Neural progenitor cell (in vitro differentiated cells): ENCODE measurements at regions not wholly inside any gene's neighbourhood (a gene's known extent, or its start where the extent isn't known, plus 50 kb on each side); places are given as distances from the start of the nearest gene placed in this dataset.

Experiments used
- DNase-seq: peaks from one replicate; pipeline ENCODE4 v3.0.0-alpha.2; 2016; ENCODE audit warnings: low spot score
- H2AFZ ChIP-seq: fragments of 200-600 bp; sonication (generic); replicated peaks from 2 replicates; pipeline ENCODE4 v1.6.1; 2016; ENCODE audit warnings: antibody characterized with exemption
- H3F3A ChIP-seq: fragments of 200-600 bp; sonication (generic); 2 replicates; pipeline ENCODE4 v1.6.1; 2016; ENCODE audit warnings: antibody characterized with exemption, low read depth
- H3K27ac ChIP-seq: fragments of 200-600 bp; sonication (generic); 2 replicates; pipeline ENCODE4 v1.5.1; 2016; ENCODE audit warnings: mild to moderate bottlenecking
- H3K27me3 ChIP-seq: fragments of 200-600 bp; sonication (generic); 2 replicates; pipeline ENCODE4 v1.6.1; 2016; ENCODE audit warnings: mild to moderate bottlenecking, moderate library complexity
- H3K36me3 ChIP-seq: fragments of 200-600 bp; sonication (generic); 2 replicates; pipeline ENCODE4 v1.5.1; 2016
- H3K4me1 ChIP-seq: fragments of 200-600 bp; sonication (generic); 2 replicates; pipeline ENCODE4 v1.6.1; 2016; ENCODE audit warnings: mixed run types
- H3K4me2 ChIP-seq: fragments of 200-600 bp; sonication (generic); 2 replicates; pipeline ENCODE4 v1.6.1; 2016
- H3K4me3 ChIP-seq: fragments of 200-600 bp; sonication (generic); 2 replicates; pipeline ENCODE4 v1.5.1; 2016
- H3K79me2 ChIP-seq: fragments of 200-600 bp; sonication (generic); 2 replicates; pipeline ENCODE4 v1.6.1; 2016; ENCODE audit warnings: low read depth
- H3K9ac ChIP-seq: fragments of 200-600 bp; sonication (generic); 2 replicates; pipeline ENCODE4 v1.6.1; 2016
- H3K9me3 ChIP-seq: fragments of 200-600 bp; sonication (generic); 2 replicates; pipeline ENCODE4 v1.5.1; 2016; ENCODE audit warnings: low read depth
- H4K20me1 ChIP-seq: fragments of 200-600 bp; sonication (generic); 2 replicates; pipeline ENCODE4 v1.6.1; 2016; ENCODE audit warnings: low read depth
- H3K27ac Mint-ChIP-seq: 3 replicates; pipeline ENCODE4 v1.8.0; 2021; ENCODE audit warnings: mixed read lengths
- H3K27me3 Mint-ChIP-seq: 2 replicates; pipeline ENCODE4 v1.8.0; 2022; ENCODE audit warnings: low read depth, mild to moderate bottlenecking, inconsistent platforms, moderate library complexity, mixed read lengths; ENCODE audit not compliant: insufficient read depth
- H3K36me3 Mint-ChIP-seq: 3 replicates; pipeline ENCODE4 v1.8.0; 2021; ENCODE audit warnings: mixed read lengths
- H3K4me1 Mint-ChIP-seq: 3 replicates; pipeline ENCODE4 v1.8.0; 2021; ENCODE audit warnings: mixed read lengths
- H3K4me3 Mint-ChIP-seq: 3 replicates; pipeline ENCODE4 v1.8.0; 2021; ENCODE audit warnings: mild to moderate bottlenecking, moderate library complexity, mixed read lengths
- H3K9me3 Mint-ChIP-seq: 3 replicates; pipeline ENCODE4 v1.8.0; 2020; ENCODE audit warnings: mixed read lengths
- EZH2 ChIP-seq: fragments of 200-600 bp; sonication (generic); IDR thresholded peaks from 2 replicates; pipeline ENCODE4 v1.6.1; 2017; ENCODE audit warnings: antibody characterized with exemption, mild to moderate bottlenecking, moderate library complexity
- EZH2phosphoT487 ChIP-seq: fragments of 200-600 bp; sonication (generic); IDR thresholded peaks from 2 replicates; pipeline ENCODE4 v1.6.1; 2017; ENCODE audit warnings: antibody characterized with exemption
- TF ChIP-seq, protein P1 (sequence below): fragments of 200-600 bp; sonication (generic); IDR thresholded peaks from 2 replicates; pipeline ENCODE4 v1.5.1; 2017; ENCODE audit warnings: antibody characterized with exemption, mild to moderate bottlenecking

DNA sequence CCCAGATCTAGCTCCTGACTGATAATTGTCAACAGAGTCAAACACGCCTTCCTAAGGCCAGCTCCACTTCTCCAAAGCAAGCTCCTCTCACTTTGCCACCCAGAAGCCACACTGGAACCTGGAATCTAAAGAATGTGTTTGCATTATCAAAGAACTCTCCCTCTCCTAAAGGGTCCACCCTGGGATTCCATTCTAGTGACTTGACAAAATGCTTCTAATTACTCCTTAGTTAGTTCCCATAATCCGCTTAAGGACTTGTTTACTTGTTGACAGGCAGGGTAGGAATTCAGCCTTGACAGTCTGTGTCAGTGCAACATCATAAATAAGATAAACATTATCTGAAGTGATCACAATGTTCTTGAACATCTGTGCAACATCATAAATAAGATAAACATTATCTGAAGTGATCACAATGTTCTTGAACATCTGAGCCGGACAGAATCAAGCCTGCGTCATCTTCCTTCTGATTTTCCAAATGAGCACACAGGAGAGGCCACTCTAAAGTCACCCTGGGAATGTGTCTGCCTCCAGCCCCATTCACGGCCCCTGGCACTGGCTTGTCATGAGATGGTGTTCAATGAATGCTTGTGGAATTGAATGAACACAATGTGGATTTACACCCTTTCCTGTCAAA is 512.1 kb downstream of the IRS2 start:
- no peak overlapping the region for H2AFZ ChIP-seq
- H3K27ac Mint-ChIP-seq, result no peak overlapping the region
- no peaks in the 10 kb centered on the region for H3K9me3 ChIP-seq
- H3K9me3 Mint-ChIP-seq, result no peaks in the 10 kb centered on the region
- peak overlapping the region; percentile 38 for H3K4me2 ChIP-seq
- no peaks in the 10 kb centered on the region for H3K36me3 ChIP-seq
- TF ChIP-seq EZH2phosphoT487, result peak; percentile 37
- TF ChIP-seq, protein P1, sequence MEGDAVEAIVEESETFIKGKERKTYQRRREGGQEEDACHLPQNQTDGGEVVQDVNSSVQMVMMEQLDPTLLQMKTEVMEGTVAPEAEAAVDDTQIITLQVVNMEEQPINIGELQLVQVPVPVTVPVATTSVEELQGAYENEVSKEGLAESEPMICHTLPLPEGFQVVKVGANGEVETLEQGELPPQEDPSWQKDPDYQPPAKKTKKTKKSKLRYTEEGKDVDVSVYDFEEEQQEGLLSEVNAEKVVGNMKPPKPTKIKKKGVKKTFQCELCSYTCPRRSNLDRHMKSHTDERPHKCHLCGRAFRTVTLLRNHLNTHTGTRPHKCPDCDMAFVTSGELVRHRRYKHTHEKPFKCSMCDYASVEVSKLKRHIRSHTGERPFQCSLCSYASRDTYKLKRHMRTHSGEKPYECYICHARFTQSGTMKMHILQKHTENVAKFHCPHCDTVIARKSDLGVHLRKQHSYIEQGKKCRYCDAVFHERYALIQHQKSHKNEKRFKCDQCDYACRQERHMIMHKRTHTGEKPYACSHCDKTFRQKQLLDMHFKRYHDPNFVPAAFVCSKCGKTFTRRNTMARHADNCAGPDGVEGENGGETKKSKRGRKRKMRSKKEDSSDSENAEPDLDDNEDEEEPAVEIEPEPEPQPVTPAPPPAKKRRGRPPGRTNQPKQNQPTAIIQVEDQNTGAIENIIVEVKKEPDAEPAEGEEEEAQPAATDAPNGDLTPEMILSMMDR, result no peak
- no peak overlapping the region for H3K9ac ChIP-seq
- peaks cover 56% of the 10 kb centered on the region for H3K4me1 ChIP-seq
- peaks cover 3% of the 10 kb centered on the region for H3K27me3 Mint-ChIP-seq
- H3K36me3 Mint-ChIP-seq, result no peaks in the 10 kb centered on the region
- peak; percentile 89 for DNase-seq
- H3K27ac ChIP-seq, result peak overlapping the region; percentile 93
- H4K20me1 ChIP-seq, result no peaks in the 10 kb centered on the region
- H3K4me3 Mint-ChIP-seq, result no peak overlapping the region
- H3K27me3 ChIP-seq, result no peaks in the 10 kb centered on the region
- H3K79me2 ChIP-seq, result no peaks in the 10 kb centered on the region
- H3F3A ChIP-seq, result peaks cover 52% of the 10 kb centered on the region
- no peak overlapping the region for H3K4me3 ChIP-seq
- H3K4me1 Mint-ChIP-seq, result peaks cover 28% of the 10 kb centered on the region

DNA sequence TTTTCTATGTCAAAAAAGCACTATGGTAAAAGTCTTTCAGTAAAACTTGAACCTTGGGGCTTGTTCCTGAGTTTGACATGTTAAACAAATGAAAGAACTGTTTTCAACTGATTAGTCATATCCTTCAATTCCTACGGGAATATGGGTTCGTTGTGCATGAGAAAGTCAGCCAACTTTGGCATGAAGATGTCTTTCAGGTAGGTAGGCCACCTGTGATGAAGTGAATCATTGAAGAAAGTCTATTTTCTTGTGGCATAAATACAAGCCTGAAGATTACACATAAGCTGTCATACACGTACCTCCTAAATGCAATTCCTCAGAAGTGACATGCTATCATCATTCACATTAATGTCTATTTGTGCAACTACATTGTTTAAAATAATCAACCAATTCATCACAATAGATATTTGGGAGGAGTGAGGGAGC is 513.0 kb downstream of the IRS2 start:
- Histone ChIP-seq H3F3A (peaks cover 52% of the 10 kb centered on the region), H3K4me2 (peak overlapping the region; percentile 38), H3K27me3 (no peaks in the 10 kb centered on the region), H3K79me2 (no peaks in the 10 kb centered on the region), H3K36me3 (no peaks in the 10 kb centered on the region), H3K4me1 (peaks cover 56% of the 10 kb centered on the region), H3K27ac (no peak overlapping the region), H2AFZ (no peak overlapping the region), H3K9me3 (no peaks in the 10 kb centered on the region), H3K4me3 (no peak overlapping the region), H3K9ac (no peak overlapping the region), H4K20me1 (no peaks in the 10 kb centered on the region)
- H3K27me3 Mint-ChIP-seq, result peaks cover 3% of the 10 kb centered on the region
- peaks cover 28% of the 10 kb centered on the region for H3K4me1 Mint-ChIP-seq
- no peak for TF ChIP-seq EZH2phosphoT487
- TF ChIP-seq, protein P1, result no peak
- H3K36me3 Mint-ChIP-seq, result no peaks in the 10 kb centered on the region
- H3K9me3 Mint-ChIP-seq, result no peaks in the 10 kb centered on the region
- H3K4me3 Mint-ChIP-seq, result no peak overlapping the region
- DNase-seq, result no peak
- H3K27ac Mint-ChIP-seq, result no peak overlapping the region

DNA sequence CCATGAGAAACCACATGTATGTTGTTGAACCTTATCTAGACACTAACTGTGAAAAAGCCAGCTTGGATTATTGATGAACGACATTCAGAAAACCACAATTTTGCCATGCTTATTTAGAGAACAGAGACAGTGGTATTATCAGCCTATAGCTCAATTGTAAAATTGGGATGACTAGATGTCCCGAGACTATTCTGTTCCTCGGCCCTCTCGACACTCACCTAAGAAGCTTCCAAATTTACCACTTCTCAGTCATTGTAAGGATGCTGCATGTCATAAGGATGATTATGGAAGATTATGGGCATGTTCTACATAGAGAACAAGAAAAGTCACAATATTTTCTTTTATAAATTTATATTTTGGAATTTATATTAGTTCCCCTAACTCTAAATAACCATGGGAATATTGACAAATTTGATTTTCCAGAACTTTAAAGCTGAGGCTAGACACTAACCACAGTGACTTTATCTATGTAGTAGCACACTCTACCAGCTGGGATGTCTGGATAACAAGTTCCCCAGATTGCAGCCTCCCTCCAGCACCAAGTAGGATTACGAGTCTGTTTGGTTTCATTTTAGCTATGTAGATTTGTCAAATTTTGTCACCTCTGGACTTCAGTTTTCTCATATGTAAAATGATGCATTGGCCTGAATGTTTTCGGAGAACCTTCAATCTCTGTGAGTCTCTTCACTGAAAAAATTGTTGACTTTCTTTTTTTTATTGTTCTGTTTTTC is 513.6 kb downstream of the IRS2 start:
- Histone ChIP-seq H4K20me1 (no peaks in the 10 kb centered on the region), H3K36me3 (no peaks in the 10 kb centered on the region), H3K27ac (no peak overlapping the region), H3K4me2 (peak overlapping the region; percentile 38), H3K9me3 (no peaks in the 10 kb centered on the region), H2AFZ (no peak overlapping the region), H3K4me1 (peaks cover 56% of the 10 kb centered on the region), H3F3A (peaks cover 52% of the 10 kb centered on the region), H3K27me3 (no peaks in the 10 kb centered on the region), H3K4me3 (no peak overlapping the region), H3K9ac (no peak overlapping the region), H3K79me2 (no peaks in the 10 kb centered on the region)
- no peak for DNase-seq
- Mint-ChIP-seq H3K4me1 (peaks cover 28% of the 10 kb centered on the region), H3K4me3 (no peak overlapping the region), H3K9me3 (no peaks in the 10 kb centered on the region), H3K27me3 (peaks cover 3% of the 10 kb centered on the region), H3K36me3 (no peaks in the 10 kb centered on the region), H3K27ac (no peak overlapping the region)
- TF ChIP-seq EZH2phosphoT487, result no peak
- TF ChIP-seq, protein P1, result no peak
- no peak for TF ChIP-seq EZH2
